GM19463 (cell line): ENCODE measurements at regions not wholly inside any gene's neighbourhood (a gene's known extent, or its start where the extent isn't known, plus 50 kb on each side); places are given as distances from the start of the nearest gene placed in this dataset.
"Not testable (repeated sequence)": the region's sequence is repeated elsewhere in the genome, so short reads cannot be mapped to it uniquely, and the experiment has no call there.

Experiments used
- ATAC-seq: cut with Tn5 transposase; IDR thresholded peaks from one replicate; pipeline ENCODE4 v1.9.1; 2021; ENCODE audit warnings: mild to moderate bottlenecking, moderate library complexity; ENCODE audit not compliant: unreplicated experiment

GRCh38 chr16:13453938-13454553, 465.9 kb upstream of the ERCC4 start:
- ATAC-seq = no peak

GRCh38 chr16:13463619-13464018, 456.3 kb upstream of the ERCC4 start:
- ATAC-seq = no peak

GRCh38 chr16:13471036-13471435, 448.9 kb upstream of the ERCC4 start:
- no peak for ATAC-seq

GRCh38 chr16:13478991-13479390, 441.0 kb upstream of the ERCC4 start:
- no peak for ATAC-seq

GRCh38 chr16:13479549-13479948, 440.4 kb upstream of the ERCC4 start:
- ATAC-seq = no peak

GRCh38 chr16:13480801-13481200, 439.2 kb upstream of the ERCC4 start:
- ATAC-seq = no peak

- no peak for ATAC-seq
These were observed 436.8 kb upstream of the ERCC4 start for GRCh38 chr16:13483121-13483520.

- not testable (repeated sequence) for ATAC-seq
These were observed 430.5 kb upstream of the ERCC4 start for GRCh38 chr16:13489416-13489815.

- ATAC-seq = no peak
These were observed 427.9 kb upstream of the ERCC4 start for GRCh38 chr16:13492046-13492445.

GRCh38 chr16:13503960-13504635, 415.9 kb upstream of the ERCC4 start:
- ATAC-seq = no peak

- ATAC-seq = no peak
These were observed 412.4 kb upstream of the ERCC4 start for GRCh38 chr16:13507530-13507929.

GRCh38 chr16:13510425-13511151, 409.4 kb upstream of the ERCC4 start:
- ATAC-seq = no peak

- ATAC-seq = no peak
These were observed 402.1 kb upstream of the ERCC4 start for GRCh38 chr16:13517841-13518240.

GRCh38 chr16:13519871-13520270, 400.1 kb upstream of the ERCC4 start:
- no peak for ATAC-seq

GRCh38 chr16:13521356-13521755, 398.6 kb upstream of the ERCC4 start:
- ATAC-seq = no peak

- ATAC-seq = no peak
These were observed 392.6 kb upstream of the ERCC4 start for GRCh38 chr16:13527332-13527731.

- ATAC-seq = no peak
These were observed 391.3 kb upstream of the ERCC4 start for GRCh38 chr16:13528691-13529090.

- no peak for ATAC-seq
These were observed 390.6 kb upstream of the ERCC4 start for GRCh38 chr16:13529193-13529982.

- ATAC-seq = no peak
These were observed 379.2 kb upstream of the ERCC4 start for GRCh38 chr16:13540771-13541170.

GRCh38 chr16:13542284-13542683, 377.7 kb upstream of the ERCC4 start:
- no peak for ATAC-seq

- no peak for ATAC-seq
These were observed 376.1 kb upstream of the ERCC4 start for GRCh38 chr16:13543850-13544249.
